DND-41 (cell line): ENCODE measurements at regions not wholly inside any gene's neighbourhood (a gene's known extent, or its start where the extent isn't known, plus 50 kb on each side); places are given as distances from the start of the nearest gene placed in this dataset.

Experiments
- EZH2 ChIP-seq: IDR thresholded peaks from 3 replicates; pipeline ENCODE4 v1.6.1; 2012; ENCODE audit warnings: borderline replicate concordance, low read depth, mild to moderate bottlenecking, moderate library complexity, low read length, inconsistent platforms; ENCODE audit not compliant: severe bottlenecking
- TF ChIP-seq, protein P1 (sequence below): IDR thresholded peaks from 2 replicates; pipeline ENCODE4 v1.5.1; 2012; ENCODE audit warnings: borderline replicate concordance, low read length, moderate library complexity, mild to moderate bottlenecking; ENCODE audit not compliant: poor library complexity, severe bottlenecking; ENCODE audit errors: extremely low read depth

DNA sequence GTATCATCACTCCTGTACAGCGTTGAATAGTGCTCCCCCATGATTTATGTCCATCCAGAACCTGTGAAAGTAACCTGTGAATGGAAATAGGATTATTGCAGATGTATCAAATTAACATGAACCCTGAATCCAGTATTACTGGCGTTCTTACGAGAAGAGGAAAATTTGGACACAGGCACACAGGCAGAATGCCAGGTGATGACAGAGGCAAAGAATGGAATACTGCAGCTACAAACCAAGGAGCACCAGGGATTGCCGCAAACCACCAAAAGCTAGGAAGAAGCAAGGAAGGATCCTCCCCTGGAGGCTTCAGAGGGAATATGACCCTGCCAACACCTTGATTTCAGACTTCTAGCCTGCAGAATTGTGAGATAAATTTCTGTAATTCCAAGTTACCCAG is 113.5 kb upstream of the EGLN3 start:
- TF ChIP-seq, protein P1, sequence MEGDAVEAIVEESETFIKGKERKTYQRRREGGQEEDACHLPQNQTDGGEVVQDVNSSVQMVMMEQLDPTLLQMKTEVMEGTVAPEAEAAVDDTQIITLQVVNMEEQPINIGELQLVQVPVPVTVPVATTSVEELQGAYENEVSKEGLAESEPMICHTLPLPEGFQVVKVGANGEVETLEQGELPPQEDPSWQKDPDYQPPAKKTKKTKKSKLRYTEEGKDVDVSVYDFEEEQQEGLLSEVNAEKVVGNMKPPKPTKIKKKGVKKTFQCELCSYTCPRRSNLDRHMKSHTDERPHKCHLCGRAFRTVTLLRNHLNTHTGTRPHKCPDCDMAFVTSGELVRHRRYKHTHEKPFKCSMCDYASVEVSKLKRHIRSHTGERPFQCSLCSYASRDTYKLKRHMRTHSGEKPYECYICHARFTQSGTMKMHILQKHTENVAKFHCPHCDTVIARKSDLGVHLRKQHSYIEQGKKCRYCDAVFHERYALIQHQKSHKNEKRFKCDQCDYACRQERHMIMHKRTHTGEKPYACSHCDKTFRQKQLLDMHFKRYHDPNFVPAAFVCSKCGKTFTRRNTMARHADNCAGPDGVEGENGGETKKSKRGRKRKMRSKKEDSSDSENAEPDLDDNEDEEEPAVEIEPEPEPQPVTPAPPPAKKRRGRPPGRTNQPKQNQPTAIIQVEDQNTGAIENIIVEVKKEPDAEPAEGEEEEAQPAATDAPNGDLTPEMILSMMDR, result no peak
- TF ChIP-seq EZH2, result no peak
